T-helper 2 cell treated with Interferon-gamma antibody and Interleukin-4, amounts not matched to agents 100 ng/mL and 5 ng/mL, for 36 hours (primary cell): ENCODE measurements at regions not wholly inside any gene's neighbourhood (a gene's known extent, or its start where the extent isn't known, plus 50 kb on each side); places are given as distances from the start of the nearest gene placed in this dataset.

ENCODE experiments used
- intact Hi-C: fragments of 100-400 bp; cut with micrococcal nuclease; formaldehyde crosslinking; loops from one replicate; pipeline ENCODE4 v1.15.1; 2023

- intact Hi-C loops, result no loop called here
Measured at GRCh38 chr20:60497298-60498035, 539.2 kb downstream of the CDH26 start.

DNA sequence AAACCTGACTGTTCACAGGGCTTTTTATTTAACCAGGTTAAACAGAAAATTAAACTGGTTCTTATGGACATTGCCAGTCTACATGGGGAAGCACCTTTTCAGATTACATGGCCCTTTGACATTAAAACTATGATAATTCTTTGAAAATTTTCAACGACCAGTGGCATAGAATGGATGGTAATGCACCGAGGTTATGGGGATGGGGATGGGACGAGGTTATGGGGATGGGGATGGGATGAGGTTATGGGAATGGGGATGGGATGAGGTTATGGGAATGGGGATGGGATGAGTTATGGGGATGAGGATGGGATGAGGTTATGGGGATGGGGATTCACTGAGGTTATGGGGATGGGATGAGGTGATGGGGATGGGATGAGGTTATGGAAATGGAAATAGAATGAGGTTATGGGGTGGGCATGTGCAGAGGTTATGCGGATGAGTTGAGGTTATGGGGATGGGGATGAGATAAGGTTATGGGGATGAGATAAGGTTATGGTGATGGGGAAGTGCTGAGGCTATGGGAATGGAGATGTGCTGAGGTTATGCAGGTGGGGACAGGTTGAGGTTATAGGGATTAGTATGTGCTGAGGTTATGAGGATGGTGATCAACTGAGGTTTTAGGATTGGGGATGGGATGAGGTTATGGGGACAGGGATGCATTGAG, 541.9 kb downstream of the CDH26 start:
- intact Hi-C loops, result no loop called here

DNA sequence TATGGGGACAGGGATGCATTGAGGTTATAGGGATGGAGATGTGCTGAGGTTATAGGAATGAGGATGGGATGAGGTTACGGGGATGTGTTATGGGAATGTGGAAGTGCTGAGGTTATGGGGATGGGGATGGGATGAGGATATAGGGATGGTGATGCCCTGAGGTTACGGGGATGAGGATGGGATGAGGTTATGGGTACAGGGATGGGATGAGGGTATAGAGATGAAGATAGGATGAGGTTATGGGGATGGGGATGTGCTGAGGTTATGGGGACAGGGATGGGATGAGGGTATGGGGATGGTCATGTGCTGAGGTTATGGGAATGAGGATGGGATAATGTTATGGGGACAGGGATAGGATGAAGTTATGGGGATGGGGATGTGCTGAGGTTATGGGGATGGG, 542.8 kb downstream of the CDH26 start:
- intact Hi-C loops, result no loop called here

DNA sequence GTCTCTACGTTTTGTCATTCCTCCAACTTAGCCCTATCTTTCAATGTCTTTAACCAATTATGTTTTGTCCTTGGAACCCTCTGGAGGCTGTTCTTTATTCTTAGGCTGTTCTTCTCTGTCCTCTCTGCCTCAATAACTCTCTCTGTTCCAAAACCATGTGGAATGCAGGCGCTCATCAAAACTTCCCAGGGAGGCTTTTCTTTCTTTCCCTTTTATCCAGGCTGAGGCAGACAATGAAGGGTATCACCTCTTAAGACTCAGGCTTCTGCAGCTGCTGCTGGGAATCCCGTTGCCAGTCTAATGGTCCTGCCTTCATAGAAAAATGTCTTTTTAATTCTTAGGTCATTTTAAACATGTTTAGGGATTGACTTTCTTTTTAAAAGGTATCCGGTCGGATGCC, 544.7 kb downstream of the CDH26 start:
- intact Hi-C loops, result no loop called here

DNA sequence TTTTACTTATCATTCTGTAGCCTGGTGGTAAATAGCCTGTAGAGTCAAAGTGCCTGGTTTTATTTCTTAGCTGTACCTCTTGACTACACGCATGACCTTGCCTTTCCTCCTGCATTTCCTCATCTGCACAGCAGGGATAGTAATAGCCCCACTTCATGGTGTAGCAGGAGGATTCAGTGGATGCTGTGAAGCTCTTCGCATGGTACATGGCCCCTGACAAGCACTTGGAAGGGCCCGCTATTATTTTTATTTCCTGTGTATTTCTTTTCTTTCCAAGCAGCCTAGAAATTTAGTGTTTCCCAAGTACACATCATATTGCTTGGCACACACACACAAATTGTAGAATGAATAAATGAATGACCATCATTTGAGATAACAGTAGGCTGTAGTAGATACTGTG, 547.2 kb downstream of the CDH26 start:
- intact Hi-C loops, result no loop called here

DNA sequence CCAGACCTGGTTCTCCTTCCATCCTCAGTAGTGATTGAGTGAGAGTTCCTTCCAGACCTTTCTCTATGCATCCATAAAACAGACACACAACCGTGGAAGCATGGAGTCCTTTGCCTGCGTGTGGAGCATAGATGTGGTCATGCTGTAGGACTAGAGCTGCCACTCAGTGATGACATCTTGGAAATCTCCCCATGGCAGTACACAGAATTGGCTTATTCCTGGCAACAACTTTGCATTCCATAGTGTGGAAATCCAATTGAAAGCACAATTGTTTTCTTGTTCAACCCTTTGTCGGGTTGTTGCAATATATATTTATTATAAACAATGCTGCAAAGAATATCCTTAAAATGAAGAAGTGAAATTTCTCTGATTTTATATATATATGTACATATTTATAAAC, 547.8 kb downstream of the CDH26 start:
- intact Hi-C loops, result no loop called here

GRCh38 chr20:60507087-60507694, 549.0 kb downstream of the CDH26 start:
- intact Hi-C loops, result no loop called here

GRCh38 chr20:60509407-60509806, 551.2 kb downstream of the CDH26 start:
- intact Hi-C loops, result no loop called here

DNA sequence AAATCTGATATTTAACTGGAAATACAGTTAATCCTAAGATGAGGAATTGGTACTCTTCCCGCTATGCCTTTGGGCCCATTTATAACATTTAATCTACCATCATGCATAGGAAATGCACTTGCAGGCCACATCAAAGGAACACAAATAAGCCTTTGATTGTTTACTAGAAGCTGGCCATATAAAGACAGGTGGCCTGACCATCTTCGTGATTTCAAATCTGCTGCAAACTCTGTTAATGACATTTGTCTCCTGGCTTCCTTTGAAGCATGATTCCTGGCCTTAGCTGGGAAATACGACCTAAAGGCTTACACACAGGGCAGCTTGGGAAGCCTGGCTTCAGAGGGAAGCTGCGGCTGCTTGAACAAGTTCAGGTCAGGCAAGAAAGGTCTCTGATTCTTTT, 552.1 kb downstream of the CDH26 start:
- intact Hi-C loops, result no loop called here

GRCh38 chr20:60512443-60512842, 554.2 kb downstream of the CDH26 start:
- intact Hi-C loops, result no loop called here

GRCh38 chr20:60513141-60513540, 554.9 kb downstream of the CDH26 start:
- intact Hi-C loops, result no loop called here

DNA sequence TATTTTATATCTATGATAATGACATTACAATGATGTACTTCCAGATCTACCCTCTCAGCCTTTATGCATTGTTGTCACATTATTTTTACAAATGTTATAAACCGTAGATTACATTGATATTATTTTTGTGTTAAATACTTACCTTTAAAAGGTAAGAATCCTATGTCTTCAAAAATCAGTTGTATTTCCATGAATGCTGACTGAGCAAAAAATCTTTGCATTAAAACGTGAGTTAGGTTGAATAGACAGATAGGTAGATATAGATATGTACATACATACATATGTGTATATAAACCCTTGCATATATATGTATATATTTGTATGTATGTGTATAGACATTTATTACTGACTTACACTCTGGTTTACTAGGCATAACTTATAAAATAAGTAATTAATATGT, 558.2 kb downstream of the CDH26 start:
- intact Hi-C loops, result no loop called here

DNA sequence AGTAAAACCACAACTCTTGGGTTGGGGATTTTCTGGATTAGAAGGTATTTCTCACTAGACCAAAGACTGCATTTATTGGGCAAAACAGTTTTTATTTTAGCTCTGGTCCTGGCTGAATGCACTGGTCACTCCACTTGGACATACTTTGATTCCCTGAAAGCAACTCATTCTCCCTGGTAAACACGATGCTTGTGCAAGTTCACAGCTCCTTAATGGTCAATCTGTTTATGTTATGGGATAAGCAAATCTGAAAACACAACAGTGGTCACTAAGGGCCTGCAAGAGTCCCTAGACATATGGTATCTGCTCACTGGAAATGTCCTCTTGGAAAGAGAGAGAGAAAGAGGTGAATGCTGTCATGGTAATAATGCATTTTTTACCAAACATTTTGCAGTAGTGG, 559.8 kb downstream of the CDH26 start:
- intact Hi-C loops, result no loop called here

- intact Hi-C loops, result no loop called here
Measured at GRCh38 chr20:60525397-60525796, 567.2 kb downstream of the CDH26 start.

DNA sequence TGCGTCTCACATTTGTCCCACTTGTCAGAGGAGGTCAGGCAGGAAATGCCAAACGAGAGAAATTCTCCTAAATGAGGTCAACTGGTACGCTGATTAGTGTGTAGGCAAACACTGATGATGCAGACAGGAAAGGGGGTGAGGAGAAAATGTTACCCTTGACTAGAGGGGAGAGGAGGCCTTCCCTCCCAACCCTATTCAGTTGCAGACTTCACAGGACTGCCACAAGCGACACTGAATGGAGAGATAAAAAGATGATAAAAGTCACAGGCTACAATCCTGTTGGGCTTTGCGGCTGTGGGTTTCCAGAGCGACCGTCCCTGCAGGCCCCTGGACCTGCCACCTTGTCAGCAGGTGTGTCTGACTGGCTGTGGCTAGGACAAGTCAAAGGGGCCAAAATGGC, 569.4 kb downstream of the CDH26 start:
- intact Hi-C loops, result no loop called here

DNA sequence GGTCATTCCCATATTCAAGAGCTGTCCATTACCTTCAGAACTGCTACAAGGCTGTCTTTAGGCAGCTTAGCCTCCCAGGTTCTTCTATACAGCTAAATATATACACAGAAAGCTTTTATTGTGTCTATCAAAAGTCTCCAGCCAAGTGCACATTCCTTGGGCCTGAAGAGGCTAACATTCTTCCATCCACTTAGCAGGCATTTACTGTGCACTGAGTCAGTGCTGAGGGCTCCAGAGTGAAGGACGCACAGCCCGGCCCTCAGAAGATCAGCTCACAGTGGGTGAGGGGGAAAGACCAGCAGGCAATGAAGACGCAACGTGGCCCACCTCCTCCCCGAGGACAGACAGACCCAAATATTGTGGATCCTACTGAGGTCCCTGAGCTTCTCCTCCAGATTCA, 569.9 kb downstream of the CDH26 start:
- intact Hi-C loops, result no loop called here

DNA sequence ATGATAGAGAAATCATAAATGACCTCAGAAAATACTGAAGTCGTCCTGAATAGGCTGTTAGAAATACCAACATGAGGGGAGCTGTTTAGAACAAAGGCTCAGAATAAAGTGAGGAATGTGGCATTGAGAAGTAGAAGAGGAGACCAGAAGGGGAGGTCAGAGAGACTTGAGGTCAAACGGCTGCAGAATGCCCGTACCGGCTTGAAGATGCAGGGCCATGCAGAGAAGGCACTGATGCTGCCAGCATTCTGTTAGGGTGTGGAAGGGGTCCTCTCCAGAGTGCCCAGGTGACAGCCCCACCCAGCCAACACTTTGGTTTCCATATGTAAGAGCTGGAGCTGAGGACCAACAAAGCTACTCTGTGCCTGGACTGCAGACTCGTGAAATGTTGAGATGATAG, 570.9 kb downstream of the CDH26 start:
- intact Hi-C loops, result no loop called here

- intact Hi-C loops, result no loop called here
Measured at GRCh38 chr20:60535211-60535610, 577.0 kb downstream of the CDH26 start.

DNA sequence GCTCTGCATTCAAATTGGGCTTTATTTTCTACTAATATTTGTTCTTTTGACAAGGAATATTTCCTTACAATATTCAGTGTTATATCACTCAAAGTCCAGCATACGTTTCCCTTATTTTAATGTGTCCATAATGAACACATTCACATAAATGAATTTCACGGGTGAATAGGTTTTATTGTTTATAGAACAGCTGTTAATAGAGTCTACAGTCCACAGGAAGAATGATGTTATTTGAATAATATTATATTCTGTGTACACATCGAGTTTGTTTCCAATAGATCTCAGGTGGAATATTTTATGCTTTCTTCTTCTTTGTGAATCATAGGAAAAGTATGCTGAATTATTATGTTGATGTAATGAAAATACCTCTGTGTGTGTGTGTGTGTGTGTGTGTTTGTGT, 582.4 kb downstream of the CDH26 start:
- intact Hi-C loops, result no loop called here

DNA sequence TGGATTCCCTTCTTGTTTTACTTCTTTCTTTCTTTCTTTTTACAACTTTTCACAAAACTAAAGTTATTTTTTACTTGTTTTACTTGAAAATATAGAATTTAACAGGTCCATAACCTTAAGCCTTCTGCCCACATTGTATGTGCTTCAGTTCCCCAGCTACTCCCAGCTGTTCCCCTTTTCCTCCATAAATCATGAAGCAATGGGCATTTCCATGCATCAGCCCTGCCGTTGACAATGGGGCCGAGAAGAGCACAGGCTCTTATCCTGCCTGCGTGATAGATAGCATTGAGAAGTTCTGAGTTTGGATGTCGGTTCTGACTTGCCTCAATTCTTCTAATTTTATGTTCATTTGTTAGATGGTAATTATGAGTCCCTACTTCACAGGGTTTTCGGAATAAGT, 583.8 kb downstream of the CDH26 start:
- intact Hi-C loops, result no loop called here

DNA sequence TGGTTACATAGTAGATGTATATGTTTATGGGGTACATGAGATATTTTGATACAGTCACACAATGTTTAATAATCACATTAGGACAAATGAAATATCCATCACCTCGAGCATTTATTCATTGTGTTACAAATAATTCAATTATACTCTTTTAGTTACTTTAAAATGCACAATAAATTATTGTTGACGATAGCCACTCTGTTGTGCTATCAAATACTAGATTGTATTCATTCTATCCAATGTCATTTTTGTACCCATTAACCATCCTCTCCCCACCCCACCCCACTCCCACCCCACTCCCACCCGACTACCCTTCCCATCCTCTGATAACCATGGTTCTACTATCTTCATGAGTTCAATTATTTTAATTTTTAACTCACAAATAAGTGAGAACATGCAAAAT, 585.4 kb downstream of the CDH26 start:
- intact Hi-C loops, result no loop called here

- intact Hi-C loops, result no loop called here
Measured at GRCh38 chr20:60553095-60553494, 594.9 kb downstream of the CDH26 start.

DNA sequence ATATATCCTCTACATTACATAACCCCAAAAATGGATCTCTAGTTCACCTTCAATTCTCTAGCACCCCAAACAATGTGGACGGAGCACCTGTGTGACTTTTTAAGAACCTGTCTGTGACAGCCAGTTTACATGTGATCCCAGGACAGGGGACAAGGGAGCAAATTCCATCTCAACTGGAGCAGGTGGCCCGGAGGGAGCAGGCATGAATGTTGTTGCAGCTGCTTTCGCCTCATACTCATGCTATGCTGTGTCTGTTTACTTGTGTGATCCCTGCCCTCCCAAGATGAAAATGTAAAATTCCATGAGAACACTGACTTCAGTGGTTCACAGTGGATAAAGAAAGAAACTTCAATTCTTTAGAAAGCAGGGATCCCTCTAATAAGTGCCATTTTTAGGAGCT, 600.3 kb downstream of the CDH26 start:
- intact Hi-C loops, result no loop called here
